OCI-LY1 (cell line): ENCODE measurements at regions not wholly inside any gene's neighbourhood (a gene's known extent, or its start where the extent isn't known, plus 50 kb on each side); places are given as distances from the start of the nearest gene placed in this dataset.

Source experiments
- H2AFZ ChIP-seq: fragments of 200-600 bp; sonication (generic), shearing (Covaris generic); 2 replicates; pipeline ENCODE4 v1.6.0; 2014; ENCODE audit warnings: antibody characterized with exemption, mild to moderate bottlenecking, low read length
- H3F3A ChIP-seq: fragments of 200-600 bp; sonication (generic), shearing (Covaris generic); 2 replicates; pipeline ENCODE4 v1.6.0; 2014; ENCODE audit warnings: mild to moderate bottlenecking, antibody characterized with exemption, low read length, moderate library complexity; ENCODE audit not compliant: insufficient read depth
- H3K27ac ChIP-seq: fragments of 200-600 bp; sonication (generic); 2 replicates; pipeline ENCODE4 v1.5.1; 2014; ENCODE audit warnings: low read length, mixed run types, mild to moderate bottlenecking, low read depth; ENCODE audit not compliant: poor library complexity, severe bottlenecking
- H3K27me3 ChIP-seq: fragments of 200-600 bp; sonication (generic); 2 replicates; pipeline ENCODE4 v1.6.0; 2014; ENCODE audit warnings: antibody characterized with exemption, mild to moderate bottlenecking, low read length, moderate library complexity; ENCODE audit not compliant: insufficient read depth
- H3K36me3 ChIP-seq: fragments of 200-600 bp; sonication (generic); 2 replicates; pipeline ENCODE4 v1.6.1; 2014; ENCODE audit warnings: mild to moderate bottlenecking, antibody characterized with exemption, low read length, moderate library complexity, mixed read lengths; ENCODE audit not compliant: insufficient read depth
- H3K4me1 ChIP-seq: fragments of 200-600 bp; sonication (generic); 2 replicates; pipeline ENCODE4 v1.5.1; 2014; ENCODE audit warnings: mild to moderate bottlenecking, low read length, moderate library complexity; ENCODE audit not compliant: insufficient read depth, severe bottlenecking
- H3K4me2 ChIP-seq: fragments of 200-600 bp; sonication (generic), shearing (Covaris generic); 2 replicates; pipeline ENCODE4 v1.6.1; 2014; ENCODE audit warnings: low read length
- H3K4me3 ChIP-seq: fragments of 200-600 bp; sonication (generic); 2 replicates; pipeline ENCODE4 v1.5.1; 2014; ENCODE audit warnings: low read length, low read depth, mild to moderate bottlenecking, mixed read lengths; ENCODE audit not compliant: poor library complexity, severe bottlenecking
- H3K79me2 ChIP-seq: fragments of 200-600 bp; shearing (Covaris generic); 2 replicates; pipeline ENCODE4 v1.6.1; 2016; ENCODE audit warnings: mixed run types, low read length, mixed read lengths; ENCODE audit not compliant: insufficient read depth
- H3K9ac ChIP-seq: fragments of 200-600 bp; sonication (generic), shearing (Covaris generic); 2 replicates; pipeline ENCODE4 v1.6.1; 2014; ENCODE audit warnings: mild to moderate bottlenecking, low read length, mixed read lengths
- H3K9me2 ChIP-seq: fragments of 200-600 bp; sonication (generic), shearing (Covaris generic); 2 replicates; pipeline ENCODE4 v1.6.1; 2014; ENCODE audit warnings: low read depth, mild to moderate bottlenecking, low read length, mixed read lengths
- H3K9me3 ChIP-seq: fragments of 200-600 bp; shearing (Covaris generic); 2 replicates; pipeline ENCODE4 v1.6.1; 2014; ENCODE audit warnings: low read length, mixed read lengths
- H4K20me1 ChIP-seq: fragments of 200-600 bp; sonication (generic), shearing (Covaris generic); 2 replicates; pipeline ENCODE4 v1.6.0; 2016; ENCODE audit warnings: mild to moderate bottlenecking, low read length; ENCODE audit not compliant: insufficient read depth
- EZH2 ChIP-seq: fragments of 200-600 bp; sonication (generic), shearing (Covaris generic); IDR thresholded peaks from 2 replicates; pipeline ENCODE4 v1.8.0; 2017; ENCODE audit warnings: borderline replicate concordance, mixed run types, mild to moderate bottlenecking, antibody characterized with exemption, low read length, moderate library complexity, mixed read lengths
- TF ChIP-seq, protein P1 (sequence below): fragments of 200-600 bp; sonication (generic), shearing (Covaris generic); IDR thresholded peaks from 2 replicates; pipeline ENCODE4 v1.5.1; 2017; ENCODE audit warnings: mild to moderate bottlenecking, antibody characterized with exemption, low read length, moderate library complexity, mixed read lengths

DNA sequence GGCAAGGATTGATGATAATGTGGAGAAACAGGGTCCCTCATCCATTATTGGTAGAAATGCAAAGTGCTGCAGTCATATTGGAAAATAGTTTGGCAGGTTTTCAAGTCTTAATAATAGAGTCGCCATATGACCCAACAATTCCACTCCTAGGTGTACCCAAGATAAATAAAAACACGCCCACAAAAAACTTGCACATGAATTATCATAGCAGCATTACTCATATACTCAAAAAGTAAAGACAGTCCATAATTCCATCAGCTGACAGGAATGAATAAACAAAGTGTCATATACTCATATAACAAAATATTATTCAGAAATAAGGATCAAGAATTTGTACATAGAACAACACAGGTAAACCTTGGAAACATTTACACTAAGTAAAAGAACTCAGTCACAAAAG is 242.9 kb upstream of the FTMT start:
- Histone ChIP-seq H3K36me3 (no peaks in the 10 kb centered on the region), H3F3A (no peaks in the 10 kb centered on the region), H3K27ac (no peak overlapping the region), H4K20me1 (no peaks in the 10 kb centered on the region), H3K9ac (no peak overlapping the region), H3K4me2 (no peak overlapping the region), H3K4me3 (no peak overlapping the region), H2AFZ (no peak overlapping the region), H3K27me3 (no peaks in the 10 kb centered on the region), H3K4me1 (no peaks in the 10 kb centered on the region), H3K9me2 (no peaks in the 10 kb centered on the region), H3K79me2 (no peaks in the 10 kb centered on the region), H3K9me3 (no peaks in the 10 kb centered on the region)
- TF ChIP-seq EZH2 = no peak
- TF ChIP-seq, protein P1, sequence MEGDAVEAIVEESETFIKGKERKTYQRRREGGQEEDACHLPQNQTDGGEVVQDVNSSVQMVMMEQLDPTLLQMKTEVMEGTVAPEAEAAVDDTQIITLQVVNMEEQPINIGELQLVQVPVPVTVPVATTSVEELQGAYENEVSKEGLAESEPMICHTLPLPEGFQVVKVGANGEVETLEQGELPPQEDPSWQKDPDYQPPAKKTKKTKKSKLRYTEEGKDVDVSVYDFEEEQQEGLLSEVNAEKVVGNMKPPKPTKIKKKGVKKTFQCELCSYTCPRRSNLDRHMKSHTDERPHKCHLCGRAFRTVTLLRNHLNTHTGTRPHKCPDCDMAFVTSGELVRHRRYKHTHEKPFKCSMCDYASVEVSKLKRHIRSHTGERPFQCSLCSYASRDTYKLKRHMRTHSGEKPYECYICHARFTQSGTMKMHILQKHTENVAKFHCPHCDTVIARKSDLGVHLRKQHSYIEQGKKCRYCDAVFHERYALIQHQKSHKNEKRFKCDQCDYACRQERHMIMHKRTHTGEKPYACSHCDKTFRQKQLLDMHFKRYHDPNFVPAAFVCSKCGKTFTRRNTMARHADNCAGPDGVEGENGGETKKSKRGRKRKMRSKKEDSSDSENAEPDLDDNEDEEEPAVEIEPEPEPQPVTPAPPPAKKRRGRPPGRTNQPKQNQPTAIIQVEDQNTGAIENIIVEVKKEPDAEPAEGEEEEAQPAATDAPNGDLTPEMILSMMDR = no peak

DNA sequence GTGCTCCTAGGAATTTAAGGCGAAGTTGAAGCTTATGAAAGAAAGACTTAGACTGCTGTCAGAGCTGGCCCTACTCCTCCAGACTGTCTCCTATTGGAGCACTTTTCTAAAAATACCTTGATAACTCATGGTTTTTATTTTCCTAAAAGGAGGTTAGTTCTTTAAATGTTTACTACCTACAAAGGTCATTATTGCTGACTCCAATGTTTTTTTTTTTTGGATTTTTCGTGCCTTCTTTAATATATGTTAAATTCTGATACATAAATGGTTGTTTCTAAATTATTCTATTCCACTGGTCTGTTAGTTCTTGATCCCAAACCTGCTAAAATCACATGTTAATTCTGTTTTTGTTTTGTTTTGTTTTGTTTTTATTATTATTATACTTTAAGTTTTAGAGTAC is 227.6 kb upstream of the FTMT start:
- Histone ChIP-seq H3K36me3 (no peaks in the 10 kb centered on the region), H3K4me2 (no peak overlapping the region), H2AFZ (no peak overlapping the region), H3K4me3 (no peak overlapping the region), H3K27me3 (no peaks in the 10 kb centered on the region), H3K4me1 (no peaks in the 10 kb centered on the region), H3K9ac (no peak overlapping the region), H3F3A (no peaks in the 10 kb centered on the region), H3K79me2 (no peaks in the 10 kb centered on the region), H3K9me3 (no peaks in the 10 kb centered on the region), H3K27ac (no peak overlapping the region), H3K9me2 (no peaks in the 10 kb centered on the region), H4K20me1 (no peaks in the 10 kb centered on the region)
- TF ChIP-seq EZH2 = no peak
- TF ChIP-seq, protein P1 = no peak

DNA sequence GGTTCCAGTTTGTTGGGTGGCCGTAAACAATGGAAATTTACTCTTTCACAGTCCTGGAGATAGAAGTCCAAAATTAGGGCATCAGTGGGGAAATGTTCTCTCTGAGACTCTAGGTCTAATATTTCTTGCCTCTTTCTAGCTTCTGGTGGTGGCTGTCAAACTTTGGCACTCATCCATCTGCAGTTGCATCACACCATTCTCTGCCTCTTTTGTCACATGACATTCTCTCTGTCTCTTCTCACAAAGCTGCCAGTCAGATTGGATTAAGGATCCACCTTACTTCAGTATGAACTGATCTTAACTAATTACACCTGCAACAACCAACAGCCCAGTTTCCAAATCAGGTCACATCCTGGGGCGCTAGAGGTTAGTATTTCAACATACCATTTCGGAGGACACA is 222.9 kb upstream of the FTMT start:
- no peaks in the 10 kb centered on the region for H4K20me1 ChIP-seq
- H2AFZ ChIP-seq = no peak overlapping the region
- H3K4me2 ChIP-seq = no peak overlapping the region
- no peaks in the 10 kb centered on the region for H3K9me3 ChIP-seq
- H3K27me3 ChIP-seq = no peaks in the 10 kb centered on the region
- no peaks in the 10 kb centered on the region for H3K79me2 ChIP-seq
- no peaks in the 10 kb centered on the region for H3K4me1 ChIP-seq
- no peak overlapping the region for H3K9ac ChIP-seq
- H3F3A ChIP-seq = no peaks in the 10 kb centered on the region
- no peak overlapping the region for H3K27ac ChIP-seq
- TF ChIP-seq, protein P1 = no peak
- no peak for TF ChIP-seq EZH2
- no peaks in the 10 kb centered on the region for H3K9me2 ChIP-seq
- no peaks in the 10 kb centered on the region for H3K36me3 ChIP-seq
- H3K4me3 ChIP-seq = no peak overlapping the region
